ENCODE measurements at regions not wholly inside any gene's neighbourhood (a gene's known extent, or its start where the extent isn't known, plus 50 kb on each side); places are given as distances from the start of the nearest gene placed in this dataset.

DNA sequence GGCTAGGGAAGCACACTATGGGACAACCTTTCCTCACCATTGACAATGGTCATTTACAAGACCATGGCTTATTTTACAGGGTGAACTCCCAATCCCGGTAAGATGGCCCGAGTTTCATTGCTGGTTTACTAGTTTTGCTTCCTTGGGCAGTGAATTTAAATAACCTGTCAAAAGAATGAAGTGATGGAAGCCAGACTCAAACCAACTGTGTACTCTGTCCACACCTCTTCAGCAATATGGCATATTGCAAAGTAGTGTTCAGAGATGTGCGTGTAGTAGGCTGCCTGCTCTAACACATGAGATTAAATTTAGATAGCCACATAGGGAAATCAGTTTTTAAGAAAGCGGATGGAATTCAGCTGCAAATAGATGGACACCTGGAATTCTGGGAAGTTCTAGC lies 58.4 kb upstream of the USPL1 start:
- TF ChIP-seq, protein P1, sequence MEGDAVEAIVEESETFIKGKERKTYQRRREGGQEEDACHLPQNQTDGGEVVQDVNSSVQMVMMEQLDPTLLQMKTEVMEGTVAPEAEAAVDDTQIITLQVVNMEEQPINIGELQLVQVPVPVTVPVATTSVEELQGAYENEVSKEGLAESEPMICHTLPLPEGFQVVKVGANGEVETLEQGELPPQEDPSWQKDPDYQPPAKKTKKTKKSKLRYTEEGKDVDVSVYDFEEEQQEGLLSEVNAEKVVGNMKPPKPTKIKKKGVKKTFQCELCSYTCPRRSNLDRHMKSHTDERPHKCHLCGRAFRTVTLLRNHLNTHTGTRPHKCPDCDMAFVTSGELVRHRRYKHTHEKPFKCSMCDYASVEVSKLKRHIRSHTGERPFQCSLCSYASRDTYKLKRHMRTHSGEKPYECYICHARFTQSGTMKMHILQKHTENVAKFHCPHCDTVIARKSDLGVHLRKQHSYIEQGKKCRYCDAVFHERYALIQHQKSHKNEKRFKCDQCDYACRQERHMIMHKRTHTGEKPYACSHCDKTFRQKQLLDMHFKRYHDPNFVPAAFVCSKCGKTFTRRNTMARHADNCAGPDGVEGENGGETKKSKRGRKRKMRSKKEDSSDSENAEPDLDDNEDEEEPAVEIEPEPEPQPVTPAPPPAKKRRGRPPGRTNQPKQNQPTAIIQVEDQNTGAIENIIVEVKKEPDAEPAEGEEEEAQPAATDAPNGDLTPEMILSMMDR (IDR thresholded peaks at IDR 0.05; ENCODE audit: borderline replicate concordance, extremely low read depth, insufficient read depth), result no peak
- Histone ChIP-seq H3K4me1 (ENCODE audit: control insufficient read depth in 2 of 3, insufficient read depth in 2 of 3, low read depth in 1 of 3, low read length in 3 of 3) (no peaks in the 10 kb centered on the region), H3K9me3 (ENCODE audit: control insufficient read depth in 2 of 3, insufficient read depth in 1 of 3, low read length in 3 of 3) (no peaks in the 10 kb centered on the region), H3K4me3 (ENCODE audit: low read length in 3 of 3) (no peak overlapping the region), H3K36me3 (ENCODE audit: control insufficient read depth in 2 of 3, insufficient read depth in 3 of 3, low read length in 3 of 3) (no peaks in the 10 kb centered on the region), H3K27ac (ENCODE audit: low read depth in 2 of 2, low read length in 2 of 2) (no peak overlapping the region), H3K9ac (ENCODE audit: low read length in 3 of 3) (no peak overlapping the region), H3K27me3 (ENCODE audit: control insufficient read depth, insufficient read depth, low read length) (no peaks in the 10 kb centered on the region)
- no peak for DNase-seq
- no peak for FAIRE-seq
- intact Hi-C loops (cut with DNase I), result loop anchor here (10.0 kb wide), 1 partner anchor 74 kb away; no protein-coding TSS in a partner anchor

DNA sequence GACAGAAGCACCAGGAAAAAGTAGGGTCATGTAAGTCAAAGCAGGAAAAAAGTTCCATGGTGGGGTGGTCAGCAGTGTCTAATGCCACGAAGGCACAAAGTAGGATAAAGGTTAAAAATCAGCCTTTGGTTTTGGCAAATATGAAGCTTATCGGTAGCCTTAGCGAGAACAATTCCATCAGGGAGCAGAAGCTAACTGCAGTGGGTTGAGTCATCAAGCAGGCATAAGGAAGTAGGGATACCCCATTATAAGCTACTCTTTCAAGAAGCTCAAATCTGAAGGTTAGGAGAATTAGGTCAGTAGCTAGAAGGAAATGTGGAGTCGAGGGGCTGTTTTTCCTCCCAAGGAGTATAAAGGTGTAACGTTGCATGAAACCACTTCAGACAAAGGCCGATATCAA lies 57.5 kb upstream of the USPL1 start:
- Histone ChIP-seq H3K4me1 (ENCODE audit: control insufficient read depth in 2 of 3, insufficient read depth in 2 of 3, low read depth in 1 of 3, low read length in 3 of 3) (no peaks in the 10 kb centered on the region), H3K36me3 (ENCODE audit: control insufficient read depth in 2 of 3, insufficient read depth in 3 of 3, low read length in 3 of 3) (no peaks in the 10 kb centered on the region), H3K27me3 (ENCODE audit: control insufficient read depth, insufficient read depth, low read length) (no peaks in the 10 kb centered on the region), H3K27ac (ENCODE audit: low read depth in 2 of 2, low read length in 2 of 2) (no peak overlapping the region), H3K9me3 (ENCODE audit: control insufficient read depth in 2 of 3, insufficient read depth in 1 of 3, low read length in 3 of 3) (no peaks in the 10 kb centered on the region), H3K4me3 (ENCODE audit: low read length in 3 of 3) (no peak overlapping the region), H3K9ac (ENCODE audit: low read length in 3 of 3) (no peak overlapping the region)
- DNase-seq (no peak), FAIRE-seq (no peak)
- intact Hi-C loops (cut with DNase I), result no loop called here
- TF ChIP-seq, protein P1 (IDR thresholded peaks at IDR 0.05; ENCODE audit: borderline replicate concordance, extremely low read depth, insufficient read depth), result no peak

DNA sequence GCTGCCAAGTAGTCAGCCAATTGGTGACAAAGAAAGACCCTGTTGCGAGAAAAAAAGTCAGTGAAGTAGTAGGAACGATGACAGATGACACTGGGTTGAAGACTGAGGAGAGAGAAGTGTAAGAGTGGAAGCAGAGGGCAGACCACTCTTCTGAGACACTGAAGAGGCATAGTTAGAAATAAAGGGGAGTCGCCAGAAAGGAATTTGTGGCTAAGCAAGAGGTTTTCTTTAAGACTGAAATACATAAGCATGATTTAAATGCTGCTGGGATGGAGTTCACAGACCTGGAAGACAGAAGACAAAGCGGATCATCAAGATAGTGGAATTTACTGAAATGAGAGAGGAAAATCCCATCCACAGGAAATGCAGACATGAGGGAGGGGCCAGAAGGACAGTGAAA lies 56.2 kb upstream of the USPL1 start:
- FAIRE-seq (no peak), DNase-seq (no peak)
- no peak overlapping the region for H3K9ac ChIP-seq (ENCODE audit: low read length in 3 of 3)
- no peak overlapping the region for H3K4me3 ChIP-seq (ENCODE audit: low read length in 3 of 3)
- intact Hi-C loops (cut with DNase I), result no loop called here
- H3K27ac ChIP-seq (ENCODE audit: low read depth in 2 of 2, low read length in 2 of 2), result no peak overlapping the region
- H3K9me3 ChIP-seq (ENCODE audit: control insufficient read depth in 2 of 3, insufficient read depth in 1 of 3, low read length in 3 of 3), result no peaks in the 10 kb centered on the region
- no peaks in the 10 kb centered on the region for H3K27me3 ChIP-seq (ENCODE audit: control insufficient read depth, insufficient read depth, low read length)
- TF ChIP-seq, protein P1 (IDR thresholded peaks at IDR 0.05; ENCODE audit: borderline replicate concordance, extremely low read depth, insufficient read depth), result no peak
- no peaks in the 10 kb centered on the region for H3K36me3 ChIP-seq (ENCODE audit: control insufficient read depth in 2 of 3, insufficient read depth in 3 of 3, low read length in 3 of 3)
- H3K4me1 ChIP-seq (ENCODE audit: control insufficient read depth in 2 of 3, insufficient read depth in 2 of 3, low read depth in 1 of 3, low read length in 3 of 3), result no peaks in the 10 kb centered on the region

- Histone ChIP-seq H3K4me1 (ENCODE audit: control insufficient read depth in 2 of 3, insufficient read depth in 2 of 3, low read depth in 1 of 3, low read length in 3 of 3) (no peaks in the 10 kb centered on the region), H3K4me3 (ENCODE audit: low read length in 3 of 3) (no peak overlapping the region), H3K9ac (ENCODE audit: low read length in 3 of 3) (no peak overlapping the region), H3K36me3 (ENCODE audit: control insufficient read depth in 2 of 3, insufficient read depth in 3 of 3, low read length in 3 of 3) (no peaks in the 10 kb centered on the region), H3K9me3 (ENCODE audit: control insufficient read depth in 2 of 3, insufficient read depth in 1 of 3, low read length in 3 of 3) (no peaks in the 10 kb centered on the region), H3K27me3 (ENCODE audit: control insufficient read depth, insufficient read depth, low read length) (no peaks in the 10 kb centered on the region), H3K27ac (ENCODE audit: low read depth in 2 of 2, low read length in 2 of 2) (no peak overlapping the region)
- no peak for FAIRE-seq
- TF ChIP-seq, protein P1 (IDR thresholded peaks at IDR 0.05; ENCODE audit: borderline replicate concordance, extremely low read depth, insufficient read depth), result no peak
- intact Hi-C loops (cut with DNase I), result no loop called here
- no peak for DNase-seq
Observed at GRCh38 chr13:30564489-30564888, 53.2 kb upstream of the USPL1 start.
